ENCODE measurements at regions not wholly inside any gene's neighbourhood (a gene's known extent, or its start where the extent isn't known, plus 50 kb on each side); places are given as distances from the start of the nearest gene placed in this dataset.
A peak's percentile ranks its signal among the peaks of the same experiment; 100 is the strongest.

DNA sequence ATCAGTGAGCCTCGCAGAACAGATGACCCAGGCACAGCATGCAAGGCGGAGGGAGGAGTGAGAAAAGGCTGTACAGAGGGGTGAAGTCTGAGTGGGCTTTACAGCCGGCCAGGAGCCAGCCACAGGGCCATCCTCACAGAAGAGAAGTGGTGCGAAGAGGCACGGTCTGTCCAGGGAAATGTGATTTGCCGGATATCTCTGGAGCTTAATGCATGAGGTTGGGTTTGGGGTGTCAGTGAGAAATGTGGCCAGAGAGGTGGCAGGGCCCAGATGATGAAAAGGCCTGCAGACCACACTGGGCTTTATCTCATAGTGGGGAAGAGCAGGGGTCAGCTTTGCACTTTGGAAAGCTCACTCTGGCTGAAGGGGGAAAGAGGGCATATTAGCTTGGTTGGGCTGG lies 255.2 kb downstream of the BUD13 start:
- intact Hi-C loops (cut with DNase I, micrococcal nuclease) = no loop called here
- Histone ChIP-seq H3K9me3 (no peaks in the 10 kb centered on the region), H3K4me1 (ENCODE audit: low read depth) (no peaks in the 10 kb centered on the region), H3K4me3 (no peak overlapping the region), H3K36me3 (ENCODE audit: low read depth) (no peaks in the 10 kb centered on the region)
- DNase-seq (no peak), ATAC-seq (no peak)
- TF ChIP-seq, protein P1, sequence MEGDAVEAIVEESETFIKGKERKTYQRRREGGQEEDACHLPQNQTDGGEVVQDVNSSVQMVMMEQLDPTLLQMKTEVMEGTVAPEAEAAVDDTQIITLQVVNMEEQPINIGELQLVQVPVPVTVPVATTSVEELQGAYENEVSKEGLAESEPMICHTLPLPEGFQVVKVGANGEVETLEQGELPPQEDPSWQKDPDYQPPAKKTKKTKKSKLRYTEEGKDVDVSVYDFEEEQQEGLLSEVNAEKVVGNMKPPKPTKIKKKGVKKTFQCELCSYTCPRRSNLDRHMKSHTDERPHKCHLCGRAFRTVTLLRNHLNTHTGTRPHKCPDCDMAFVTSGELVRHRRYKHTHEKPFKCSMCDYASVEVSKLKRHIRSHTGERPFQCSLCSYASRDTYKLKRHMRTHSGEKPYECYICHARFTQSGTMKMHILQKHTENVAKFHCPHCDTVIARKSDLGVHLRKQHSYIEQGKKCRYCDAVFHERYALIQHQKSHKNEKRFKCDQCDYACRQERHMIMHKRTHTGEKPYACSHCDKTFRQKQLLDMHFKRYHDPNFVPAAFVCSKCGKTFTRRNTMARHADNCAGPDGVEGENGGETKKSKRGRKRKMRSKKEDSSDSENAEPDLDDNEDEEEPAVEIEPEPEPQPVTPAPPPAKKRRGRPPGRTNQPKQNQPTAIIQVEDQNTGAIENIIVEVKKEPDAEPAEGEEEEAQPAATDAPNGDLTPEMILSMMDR (IDR thresholded peaks at IDR 0.05) = no peak

DNA sequence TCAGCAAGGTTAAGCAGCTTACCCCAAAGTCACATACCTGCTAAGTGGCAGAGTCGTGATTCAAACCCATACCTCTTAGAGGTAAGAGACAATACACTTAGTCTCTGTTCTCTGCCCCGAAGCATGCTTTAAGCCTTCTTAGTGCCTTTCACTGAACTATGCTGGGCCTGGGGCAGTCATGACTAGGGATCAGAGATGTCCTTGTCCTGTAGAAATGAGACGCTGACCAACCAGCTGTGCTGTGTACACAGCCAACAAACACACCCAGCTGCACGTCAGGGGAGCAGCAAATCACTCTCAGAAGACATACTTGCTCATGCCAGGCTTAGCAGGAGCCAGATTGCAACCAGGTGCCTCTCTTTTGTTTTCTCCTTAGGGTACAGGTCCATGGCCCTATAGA lies 255.7 kb downstream of the BUD13 start:
- H3K9me3 ChIP-seq = no peaks in the 10 kb centered on the region
- H3K36me3 ChIP-seq (ENCODE audit: low read depth) = no peaks in the 10 kb centered on the region
- intact Hi-C loops (cut with DNase I, micrococcal nuclease) = no loop called here
- H3K4me1 ChIP-seq (ENCODE audit: low read depth) = no peaks in the 10 kb centered on the region
- ATAC-seq = peak; percentile 17
- H3K4me3 ChIP-seq = no peak overlapping the region
- TF ChIP-seq, protein P1 (IDR thresholded peaks at IDR 0.05) = no peak
- peak in 1 of 3 donors; percentile 4 for DNase-seq

DNA sequence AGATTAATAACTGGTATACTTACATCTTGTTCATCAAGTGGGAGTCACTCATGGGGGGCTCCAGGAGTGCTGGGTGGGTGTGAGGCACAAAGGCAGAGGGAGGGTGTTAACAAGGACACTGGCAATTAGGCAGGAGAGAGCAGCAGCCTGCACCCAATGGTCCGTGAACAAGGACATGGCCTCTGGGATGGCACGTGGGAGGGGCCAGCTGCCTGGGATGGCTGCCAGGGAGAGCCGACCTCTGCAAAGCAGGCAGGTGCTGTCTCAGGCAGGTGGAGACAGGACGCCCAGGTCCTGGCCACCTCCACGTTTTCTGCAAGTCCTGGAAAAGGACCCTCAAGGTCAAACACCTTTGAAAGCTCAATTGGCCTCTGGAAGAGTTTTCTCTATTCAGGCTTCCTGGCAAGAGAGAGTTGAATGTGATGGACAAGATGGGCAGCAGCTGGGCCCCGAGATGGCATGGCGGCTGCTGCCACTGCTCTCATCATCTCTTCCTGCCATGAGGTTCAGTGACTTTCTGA lies 257.1 kb downstream of the BUD13 start:
- no peak overlapping the region for H3K4me3 ChIP-seq
- no peaks in the 10 kb centered on the region for H3K9me3 ChIP-seq
- ATAC-seq = no peak
- TF ChIP-seq, protein P1 (IDR thresholded peaks at IDR 0.05) = no peak
- no peaks in the 10 kb centered on the region for H3K4me1 ChIP-seq (ENCODE audit: low read depth)
- intact Hi-C loops (cut with DNase I, micrococcal nuclease) = no loop called here
- H3K36me3 ChIP-seq (ENCODE audit: low read depth) = no peaks in the 10 kb centered on the region
- DNase-seq = peak in 1 of 3 donors; percentile 12

DNA sequence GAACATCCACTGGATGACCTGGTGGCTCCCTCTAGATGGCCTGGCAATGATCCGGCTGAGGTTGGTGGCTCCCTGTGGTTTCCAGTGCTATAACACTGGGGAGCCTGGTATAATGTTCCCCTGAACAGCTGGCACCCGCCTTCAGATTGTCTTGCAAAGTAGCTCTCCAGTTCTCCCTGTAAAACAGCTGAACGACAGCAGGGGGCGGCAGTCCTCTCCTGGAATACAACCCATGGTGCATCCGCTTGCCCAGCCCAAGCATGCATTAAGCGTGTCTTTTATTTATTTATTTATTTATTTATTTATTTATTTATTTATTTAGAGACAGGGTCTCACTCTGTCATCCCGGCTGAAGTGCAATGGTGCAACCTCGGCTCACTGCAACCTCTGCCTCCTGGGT lies 258.9 kb downstream of the BUD13 start:
- Histone ChIP-seq H3K4me3 (no peak overlapping the region), H3K9me3 (no peaks in the 10 kb centered on the region), H3K36me3 (ENCODE audit: low read depth) (no peaks in the 10 kb centered on the region), H3K4me1 (ENCODE audit: low read depth) (no peaks in the 10 kb centered on the region)
- DNase-seq (peak in 2 of 3 donors; percentile 68 to 69), ATAC-seq (peak; percentile 58)
- intact Hi-C loops (cut with DNase I, micrococcal nuclease) = no loop called here
- TF ChIP-seq, protein P1 (IDR thresholded peaks at IDR 0.05) = no peak

DNA sequence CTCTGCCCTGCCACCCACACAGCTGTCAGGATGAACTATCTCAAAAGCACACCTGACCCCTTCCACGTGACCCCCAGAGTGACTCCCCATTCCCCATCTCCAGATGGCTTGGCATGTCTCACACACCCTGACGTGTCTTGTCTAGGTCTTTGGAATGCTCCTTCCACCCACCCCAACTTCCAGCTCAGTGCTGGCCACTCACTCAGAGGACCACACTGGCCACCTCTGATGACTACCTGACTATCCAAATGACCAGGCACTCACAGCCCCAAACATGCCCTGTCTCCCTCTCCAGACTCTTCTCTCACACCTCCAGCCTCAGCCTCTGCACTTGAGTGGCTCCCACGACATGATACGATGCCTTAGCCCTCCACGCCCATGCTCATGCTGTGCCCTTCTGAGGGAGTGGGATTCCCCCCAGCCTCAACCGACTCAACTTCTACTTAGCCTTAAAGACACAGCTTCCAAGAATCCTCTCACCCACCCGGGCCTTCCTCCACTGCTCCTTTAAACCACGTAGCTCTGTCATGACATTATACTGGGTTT lies 259.4 kb downstream of the BUD13 start:
- no peak for DNase-seq

More for the DNA sequence above, 259.4 kb downstream of the BUD13 start:
- intact Hi-C loops (cut with DNase I, micrococcal nuclease) = no loop called here
- no peak for ATAC-seq
- Histone ChIP-seq H3K9me3 (no peaks in the 10 kb centered on the region), H3K4me1 (ENCODE audit: low read depth) (no peaks in the 10 kb centered on the region), H3K4me3 (no peak overlapping the region), H3K36me3 (ENCODE audit: low read depth) (no peaks in the 10 kb centered on the region)
- TF ChIP-seq, protein P1 (IDR thresholded peaks at IDR 0.05) = no peak
